GM13976 (cell line): ENCODE measurements at regions not wholly inside any gene's neighbourhood (a gene's known extent, or its start where the extent isn't known, plus 50 kb on each side); places are given as distances from the start of the nearest gene placed in this dataset.

Experiments
- DNase-seq: peaks from one replicate; pipeline ENCODE4 v3.0.0; 2012; ENCODE audit warnings: low spot score
- CTCF ChIP-seq: IDR thresholded peaks from 2 replicates; pipeline ENCODE4 v1.5.1; 2012; ENCODE audit warnings: borderline replicate concordance, mild to moderate bottlenecking; ENCODE audit not compliant: insufficient read depth; ENCODE audit errors: extremely low read depth, missing control alignments, control extremely low read depth
- in situ Hi-C: fragments of 300-500 bp; cut with MboI; formaldehyde crosslinking; loops from one replicate; pipeline ENCODE4 v1.12.0; 2022; ENCODE audit warnings: low sequenced_read_pairs, mixed read lengths, inconsistent platforms; ENCODE audit not compliant: unreplicated experiment

- in situ Hi-C loops: no loop called here
- TF ChIP-seq CTCF: no peak
- peak; percentile 84 for DNase-seq
Measured at GRCh38 chr4:112817933-112818593, 181.1 kb downstream of the LARP7 start.

GRCh38 chr4:112818594-112818965 lies 181.6 kb downstream of the LARP7 start:
- DNase-seq: peak; percentile 46

GRCh38 chr4:112819729-112820128 lies 182.8 kb downstream of the LARP7 start:
- no peak for TF ChIP-seq CTCF
- DNase-seq: no peak
- in situ Hi-C loops: no loop called here

More at GRCh38 chr4:112818594-112818965, 181.6 kb downstream of the LARP7 start:
- in situ Hi-C loops: no loop called here
- TF ChIP-seq CTCF: no peak

GRCh38 chr4:112823156-112823555 lies 186.2 kb downstream of the LARP7 start:
- DNase-seq: no peak
- in situ Hi-C loops: no loop called here
- TF ChIP-seq CTCF: no peak

GRCh38 chr4:112823606-112824005 lies 186.7 kb downstream of the LARP7 start:
- no peak for DNase-seq
- in situ Hi-C loops: no loop called here
- TF ChIP-seq CTCF: no peak

GRCh38 chr4:112830753-112831386 lies 193.9 kb downstream of the LARP7 start:
- DNase-seq: no peak
- no peak for TF ChIP-seq CTCF
- in situ Hi-C loops: no loop called here
